IPS DF 19.7 (cell line): ENCODE measurements at regions not wholly inside any gene's neighbourhood (a gene's known extent, or its start where the extent isn't known, plus 50 kb on each side); places are given as distances from the start of the nearest gene placed in this dataset.
"Not testable (repeated sequence)": the region's sequence is repeated elsewhere in the genome, so short reads cannot be mapped to it uniquely, and the experiment has no call there.

Experiments used
- DNase-seq: peaks from one replicate; pipeline ENCODE4 v3.0.0-alpha.2; 2013; ENCODE audit warnings: low read depth, low spot score

DNA sequence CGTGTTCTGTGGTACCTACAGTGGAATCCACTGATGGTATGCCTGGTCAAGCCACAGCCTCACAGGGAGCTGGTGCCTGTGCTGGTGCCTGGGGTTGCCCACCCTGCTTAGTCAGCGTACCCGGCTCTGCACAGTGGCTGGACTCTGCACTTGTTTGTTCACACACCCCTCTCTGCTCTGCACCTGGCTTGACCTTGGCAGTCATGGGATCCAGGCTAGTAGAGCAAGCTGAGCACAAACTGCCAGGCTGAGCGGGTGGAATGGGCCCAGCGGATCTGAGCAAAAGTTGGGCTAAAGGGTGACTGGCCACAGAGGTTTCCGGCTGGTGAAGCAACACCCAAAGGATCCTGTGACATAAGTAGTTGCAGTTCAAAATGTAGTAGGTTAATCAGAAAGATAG is 163.5 kb downstream of the CDH19 start:
- DNase-seq: no peak

DNA sequence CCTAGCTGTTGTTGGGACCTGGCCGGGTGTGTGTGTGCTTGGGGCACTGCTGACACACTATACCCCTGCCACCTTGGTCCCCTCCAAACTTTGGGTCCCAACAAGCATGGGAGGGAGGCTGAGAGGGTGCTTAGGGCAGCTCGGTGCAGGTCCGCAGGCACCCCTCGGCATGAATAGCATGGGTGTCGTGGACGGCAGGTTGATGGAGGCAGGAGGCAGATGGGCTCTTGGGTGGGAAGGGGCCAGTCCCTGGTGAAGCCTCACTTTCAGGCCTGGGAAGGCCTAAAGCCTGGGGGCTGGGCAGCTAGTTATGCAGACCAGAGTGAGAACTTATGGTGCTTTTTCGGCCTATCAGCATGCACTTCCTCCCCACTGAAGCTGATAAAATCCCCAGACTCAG is 164.2 kb downstream of the CDH19 start:
- no peak for DNase-seq

GRCh38 chr18:66438711-66439536 is 165.0 kb downstream of the CDH19 start:
- DNase-seq: no peak

DNA sequence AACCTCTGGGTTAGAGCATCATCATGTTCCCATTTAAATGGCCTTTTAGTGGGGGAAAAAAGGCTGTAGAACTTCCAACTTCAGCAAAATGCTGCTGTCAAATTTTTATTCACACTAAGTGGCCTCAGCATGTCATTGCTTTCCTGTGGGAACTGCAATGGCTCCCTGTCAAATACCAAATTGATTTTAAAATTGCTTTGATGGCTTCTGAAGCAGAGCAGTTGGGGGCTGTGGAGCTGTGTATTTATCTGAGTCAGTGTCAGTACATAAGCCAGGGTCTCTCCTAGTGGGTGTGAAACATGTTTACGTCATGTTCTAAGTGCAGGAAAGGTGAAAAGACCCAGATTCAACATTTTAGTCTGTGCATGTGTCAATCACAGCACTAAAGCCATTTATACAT is 171.3 kb downstream of the CDH19 start:
- no peak for DNase-seq

GRCh38 chr18:66428795-66429194 is 175.1 kb downstream of the CDH19 start:
- DNase-seq: no peak

- no peak for DNase-seq
These were observed 184.5 kb downstream of the CDH19 start for GRCh38 chr18:66419400-66419799.

DNA sequence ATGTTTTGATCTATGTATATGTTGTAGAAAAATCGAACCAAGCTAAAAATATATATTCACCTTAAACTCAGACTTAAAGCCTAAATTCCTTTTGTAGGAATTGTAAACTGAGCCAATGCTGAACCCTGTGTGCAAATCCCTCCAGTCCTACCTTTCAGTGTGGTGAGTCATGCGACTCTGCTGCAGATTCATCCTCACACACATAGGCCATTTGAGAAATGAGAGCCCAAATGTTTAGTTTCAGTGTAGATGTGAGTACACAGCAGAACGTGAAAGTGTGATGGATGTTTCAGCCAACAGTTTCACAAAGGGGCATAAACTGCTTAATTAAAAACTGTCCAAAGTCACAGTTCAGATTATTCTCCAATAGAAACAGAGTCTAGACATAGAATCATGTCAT is 193.2 kb downstream of the CDH19 start:
- no peak for DNase-seq

- DNase-seq: no peak
These were observed 208.1 kb downstream of the CDH19 start for GRCh38 chr18:66395671-66396218.

GRCh38 chr18:66393463-66393862 is 210.4 kb downstream of the CDH19 start:
- no peak for DNase-seq

- no peak for DNase-seq
These were observed 226.6 kb downstream of the CDH19 start for GRCh38 chr18:66377291-66377690.

GRCh38 chr18:66375391-66375790 is 228.5 kb downstream of the CDH19 start:
- DNase-seq: not testable (repeated sequence)

GRCh38 chr18:66346833-66347588 is 256.9 kb downstream of the CDH19 start:
- DNase-seq: no peak

- DNase-seq: no peak
These were observed 259.7 kb downstream of the CDH19 start for GRCh38 chr18:66344227-66344626.

DNA sequence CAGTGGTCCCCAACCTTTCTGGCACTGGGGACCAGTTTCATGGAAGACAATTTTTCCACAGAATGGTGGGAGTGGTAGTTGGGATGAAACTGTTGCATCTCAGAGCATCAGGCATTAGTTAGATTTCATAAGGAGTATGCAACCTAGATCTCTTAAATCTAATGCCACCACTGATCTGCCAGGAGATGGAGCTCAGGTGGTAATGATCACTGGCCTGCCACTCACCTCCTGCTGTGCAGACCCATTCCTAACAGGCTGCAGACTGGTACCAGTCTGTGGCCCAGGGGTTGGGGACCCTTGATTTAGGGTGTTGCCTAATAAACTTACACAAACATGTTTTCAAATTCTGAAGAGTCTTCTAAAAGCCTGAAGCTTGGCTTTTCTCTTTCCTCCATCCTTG is 261.3 kb downstream of the CDH19 start:
- DNase-seq: no peak

- no peak for DNase-seq
These were observed 269.4 kb downstream of the CDH19 start for GRCh38 chr18:66334534-66334933.

GRCh38 chr18:66329716-66330115 is 274.2 kb downstream of the CDH19 start:
- DNase-seq: no peak

DNA sequence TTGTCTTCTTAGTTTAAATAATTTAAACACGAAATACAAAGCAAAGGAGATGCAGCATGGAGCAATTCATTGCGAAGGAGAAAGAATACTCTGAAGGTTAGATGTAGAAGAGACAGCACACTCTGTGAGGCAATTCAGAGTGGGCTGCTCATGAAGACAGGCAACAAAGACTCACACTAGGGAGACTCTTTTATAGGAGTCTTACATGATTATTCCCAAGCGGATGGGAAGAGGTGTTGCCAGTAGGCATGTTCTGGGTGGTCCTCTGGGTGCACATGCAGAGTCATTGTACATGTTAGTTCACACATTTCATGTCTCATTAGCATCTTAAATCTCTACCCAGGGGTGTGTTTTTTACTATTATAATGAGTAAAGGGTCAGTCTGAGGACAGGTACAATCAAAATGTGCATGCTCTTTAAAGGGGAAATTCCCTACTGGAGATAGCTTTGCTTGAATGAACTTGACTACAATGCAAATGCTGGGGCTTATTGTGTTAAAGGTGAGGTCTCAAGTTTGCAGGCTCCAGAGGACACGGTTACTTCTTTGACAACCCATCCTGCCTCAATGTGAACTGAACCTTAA is 275.5 kb downstream of the CDH19 start:
- DNase-seq: no peak

GRCh38 chr18:66325251-66325650 is 278.6 kb downstream of the CDH19 start:
- no peak for DNase-seq

- no peak for DNase-seq
These were observed 279.3 kb downstream of the CDH19 start for GRCh38 chr18:66324616-66325015.

DNA sequence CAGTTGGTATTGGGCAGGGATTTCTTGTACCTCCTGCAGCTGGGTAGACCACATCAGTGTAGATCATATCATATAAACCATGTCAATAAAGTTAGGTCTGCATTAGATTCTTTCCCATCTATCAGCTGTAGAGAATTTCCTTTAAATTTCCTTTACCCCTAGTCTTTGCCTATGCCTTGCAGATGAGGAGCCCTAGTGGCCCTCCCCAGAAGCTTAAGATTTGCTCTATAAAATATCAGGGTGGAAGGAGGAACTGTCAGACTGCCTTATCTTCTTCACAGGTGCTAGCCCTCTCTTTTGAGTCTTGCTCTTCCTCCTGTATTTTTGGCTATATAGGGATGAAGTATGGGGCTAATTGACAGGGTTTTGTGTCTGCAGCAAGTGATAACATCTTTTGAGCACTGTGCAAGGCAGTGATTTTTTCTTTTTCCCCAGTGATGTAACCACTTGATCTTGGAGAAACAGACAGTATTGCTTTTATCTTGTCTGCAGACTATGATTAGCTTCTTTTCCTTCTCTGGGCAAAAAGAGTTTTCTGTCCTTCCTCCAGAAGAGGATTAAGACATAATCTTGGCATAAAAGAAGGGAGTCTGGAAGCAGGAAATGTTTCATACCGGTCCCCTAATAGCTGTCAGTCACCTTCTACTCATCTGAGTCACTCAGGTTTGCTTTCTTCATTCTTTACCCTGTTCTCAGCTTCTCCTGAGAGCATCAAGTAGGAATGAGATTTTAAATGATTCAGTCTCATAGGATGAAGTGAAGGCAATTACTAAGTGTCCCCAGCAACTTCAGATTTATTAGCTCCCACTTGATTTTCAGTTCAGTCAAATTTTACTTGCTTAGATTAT is 286.4 kb downstream of the CDH19 start:
- DNase-seq: no peak

DNA sequence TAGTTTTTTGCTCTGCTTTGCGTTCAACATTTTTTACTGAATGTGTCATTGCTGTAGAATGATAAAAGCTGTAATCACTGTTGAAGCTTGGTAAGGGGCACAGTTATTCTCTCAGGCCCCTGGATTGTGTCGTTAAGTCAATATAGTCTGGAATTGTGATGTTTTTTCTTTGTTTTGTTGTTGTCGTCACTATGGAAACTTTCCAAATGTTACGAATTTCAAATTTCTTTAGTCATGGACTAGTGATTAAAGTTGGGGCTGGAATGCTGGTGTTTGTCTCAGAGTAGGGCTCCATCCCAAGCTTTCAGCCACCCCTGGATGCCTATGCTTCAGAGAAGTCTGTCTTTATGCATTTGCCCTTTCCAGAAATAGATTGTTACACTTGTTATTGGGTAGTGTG is 287.2 kb downstream of the CDH19 start:
- peak; percentile 25 for DNase-seq
